B cell (primary cell): ENCODE measurements at regions not wholly inside any gene's neighbourhood (a gene's known extent, or its start where the extent isn't known, plus 50 kb on each side); places are given as distances from the start of the nearest gene placed in this dataset.
"Not testable (repeated sequence)": the region's sequence is repeated elsewhere in the genome, so short reads cannot be mapped to it uniquely, and the experiment has no call there.

Source experiments
- CTCF ChIP-seq: fragments of 200-600 bp; IDR thresholded peaks from one replicate; pipeline ENCODE4 v1.8.0; 2022; ENCODE audit warnings: antibody characterized with exemption, mild to moderate bottlenecking
- EZH2 ChIP-seq: IDR thresholded peaks from 2 replicates; pipeline ENCODE4 v1.6.1; 2012; ENCODE audit warnings: borderline replicate concordance, low read depth, mild to moderate bottlenecking, moderate library complexity, low read length; ENCODE audit not compliant: insufficient read depth, poor library complexity, severe bottlenecking

- not testable (repeated sequence) for TF ChIP-seq CTCF, EZH2
Observed at GRCh38 chr9:41779897-41780406, 349.3 kb downstream of the CNTNAP3B start.
